Motor neuron (in vitro differentiated cells): ENCODE measurements at regions not wholly inside any gene's neighbourhood (a gene's known extent, or its start where the extent isn't known, plus 50 kb on each side); places are given as distances from the start of the nearest gene placed in this dataset.

Experiments used
- ATAC-seq, 8 experiments: fragments of 200-7000 bp; cut with Tn5 transposase; replicated peaks in 6 of 8; 2 replicates each; pipeline ENCODE4 v1.8.0; 2021; ENCODE audit warnings: mild to moderate bottlenecking in 8 of 8, moderate library complexity in 8 of 8
- H3K27ac ChIP-seq, 2 donors: fragments of 250-450 bp; sonication (Bioruptor Pico); 2 replicates each; pipeline ENCODE4 v1.9.0; 2021; ENCODE audit warnings: antibody characterized with exemption in 2 of 2, mild to moderate bottlenecking in 2 of 2, moderate library complexity in 1 of 2
- H3K4me1 ChIP-seq, 2 donors: fragments of 250-450 bp; sonication (Bioruptor Pico); replicated peaks in 1 of 2; 2 replicates each; pipeline ENCODE4 v1.6.1; 2021; ENCODE audit warnings: antibody characterized with exemption in 2 of 2, mild to moderate bottlenecking in 2 of 2, moderate library complexity in 1 of 2
- H3K4me3 ChIP-seq, 5 donors: fragments of 250-450 bp; sonication (Bioruptor Pico); 2 replicates each; pipeline ENCODE4 v1.9.0; 2021; ENCODE audit warnings: antibody characterized with exemption in 5 of 5, mild to moderate bottlenecking in 5 of 5, moderate library complexity in 4 of 5
- WGBS, 10 experiments: fragments of 450-650 bp; shearing (Covaris generic); methylation state at CpG; one replicate each; pipeline ENCODE4 v1.0.0; 2022; 5-methylcytosine and 5-hydroxymethylcytosine counted together
- in situ Hi-C, 9 experiments: fragments of 400-800 bp; cut with MboI; loops; one replicate each; pipeline ENCODE4 v1.15.0; 2021; ENCODE audit warnings: low sequenced_read_pairs in 9 of 9, low pct_unique_long_range_greater_than_20kb in 2 of 9; ENCODE audit not compliant: unreplicated experiment in 9 of 9

- H3K4me1 ChIP-seq, result peaks cover 10 to 27% of the 10 kb centered on the region in 2 donors
- H3K27ac ChIP-seq, result no peak overlapping the region
- no peak for ATAC-seq
- H3K4me3 ChIP-seq, result no peak overlapping the region
- in situ Hi-C loops, result no loop called here
- WGBS, 10 experiments, result 80 to 100% (median 92%) methylated on average over 1 of the region's 1 CpG; no CpG with 5 or more reads in 4 of the 10 experiments
Measured at GRCh38 chr10:61834519-61834918, 67.0 kb upstream of the ARID5B start.

GRCh38 chr10:61835069-61835945, 66.2 kb upstream of the ARID5B start:
- H3K4me1 ChIP-seq, result peaks cover 10 to 27% of the 10 kb centered on the region in 2 donors
- WGBS, 10 experiments, result 2 to 79% (median 62%) methylated on average over 3 to 8 of the region's 8 CpGs
- no peak overlapping the region for H3K4me3 ChIP-seq
- H3K27ac ChIP-seq, result no peak overlapping the region
- peak in 4 of 8 experiments; percentile 22 to 65 (median 41) for ATAC-seq
- in situ Hi-C loops, result no loop called here

- ATAC-seq, result peak; percentile 56 to 83 (median 59)
- Histone ChIP-seq H3K27ac (no peak overlapping the region), H3K4me3 (no peak overlapping the region), H3K4me1 (peaks cover 10 to 27% of the 10 kb centered on the region in 2 donors)
- WGBS, 10 experiments, result 0 to 67% (median 52%) methylated on average over 3 to 6 of the region's 6 CpGs
- in situ Hi-C loops, result no loop called here
Measured at GRCh38 chr10:61835946-61836887, 65.3 kb upstream of the ARID5B start.

GRCh38 chr10:61836888-61837754, 64.4 kb upstream of the ARID5B start:
- 0 to 73% (median 36%) methylated on average over 1 to 4 of the region's 4 CpGs for WGBS, 10 experiments
- peak in 5 of 8 experiments; percentile 13 to 51 (median 31) for ATAC-seq
- Histone ChIP-seq H3K4me3 (no peak overlapping the region), H3K27ac (no peak overlapping the region), H3K4me1 (peaks cover 10 to 27% of the 10 kb centered on the region in 2 donors)
- in situ Hi-C loops, result no loop called here

- Histone ChIP-seq H3K27ac (no peak overlapping the region), H3K4me3 (no peak overlapping the region), H3K4me1 (peaks cover 10 to 27% of the 10 kb centered on the region in 2 donors)
- in situ Hi-C loops, result no loop called here
- peak in 1 of 8 experiments; percentile 10 for ATAC-seq
- WGBS, 10 experiments, result 0 to 57% (median 32%) methylated on average over 1 to 6 of the region's 6 CpGs; no CpG with 5 or more reads in 1 of the 10 experiments
Measured at GRCh38 chr10:61837755-61838171, 63.7 kb upstream of the ARID5B start.

GRCh38 chr10:61839916-61840315, 61.6 kb upstream of the ARID5B start:
- 50 to 100% (median 79%) methylated on average over 1 to 3 of the region's 3 CpGs for WGBS, 10 experiments
- Histone ChIP-seq H3K27ac (no peak overlapping the region), H3K4me3 (no peak overlapping the region), H3K4me1 (peaks cover 10 to 27% of the 10 kb centered on the region in 2 donors)
- in situ Hi-C loops, result no loop called here
- ATAC-seq, result no peak

- WGBS, 10 experiments, result 83 to 100% (median 96%) methylated on average over 1 to 4 of the region's 4 CpGs
- H3K4me1 ChIP-seq, result peaks cover 10 to 27% of the 10 kb centered on the region in 2 donors
- H3K27ac ChIP-seq, result no peak overlapping the region
- H3K4me3 ChIP-seq, result no peak overlapping the region
- ATAC-seq, result no peak
- in situ Hi-C loops, result no loop called here
Measured at GRCh38 chr10:61840403-61840802, 61.1 kb upstream of the ARID5B start.

- ATAC-seq, result no peak
- Histone ChIP-seq H3K27ac (no peak overlapping the region), H3K4me1 (peaks cover 7 to 18% of the 10 kb centered on the region in 2 donors), H3K4me3 (no peak overlapping the region)
- in situ Hi-C loops, result no loop called here
Measured at GRCh38 chr10:61841338-61841875, 60.1 kb upstream of the ARID5B start.

- in situ Hi-C loops, result no loop called here
- H3K27ac ChIP-seq, result no peak overlapping the region
- H3K4me1 ChIP-seq, result peaks cover 0 to 3% of the 10 kb centered on the region in 2 donors
- WGBS, 10 experiments, result 50 to 100% (median 93%) methylated on average over 1 to 4 of the region's 4 CpGs; no CpG with 5 or more reads in 5 of the 10 experiments
- ATAC-seq, result peak in 3 of 8 experiments; percentile 38 to 65 (median 47)
- H3K4me3 ChIP-seq, result no peak overlapping the region
Measured at GRCh38 chr10:61842755-61843497, 58.6 kb upstream of the ARID5B start.

GRCh38 chr10:61844116-61844822, 57.2 kb upstream of the ARID5B start:
- WGBS, 10 experiments, result 75 to 100% (median 100%) methylated on average over 1 to 4 of the region's 4 CpGs; no CpG with 5 or more reads in 1 of the 10 experiments
- ATAC-seq, result no peak
- Histone ChIP-seq H3K27ac (no peak overlapping the region), H3K4me1 (no peaks in the 10 kb centered on the region), H3K4me3 (no peak overlapping the region)
- in situ Hi-C loops, result no loop called here

- H3K27ac ChIP-seq, result no peak overlapping the region
- in situ Hi-C loops, result no loop called here
- H3K4me3 ChIP-seq, result no peak overlapping the region
- H3K4me1 ChIP-seq, result no peaks in the 10 kb centered on the region
- ATAC-seq, result no peak
- WGBS, 10 experiments, result 57 to 100% (median 80%) methylated on average over 1 to 2 of the region's 2 CpGs; no CpG with 5 or more reads in 3 of the 10 experiments
Measured at GRCh38 chr10:61845196-61845949, 56.1 kb upstream of the ARID5B start.
